A549 (cell line): ENCODE measurements at regions not wholly inside any gene's neighbourhood (a gene's known extent, or its start where the extent isn't known, plus 50 kb on each side); places are given as distances from the start of the nearest gene placed in this dataset.

Experiments used
- ATAC-seq, 2 experiments: fragments of 200-7000 bp in 1 of 2; fragments of >200 bp in 1 of 2; cut with Nextera tagmentation in 1 of 2; cut with Tn5 transposase in 1 of 2; 3 replicates each; pipeline versions ENCODE4 v1.8.0 to v1.9.1; 2018 to 2020; ENCODE audit warnings: mild to moderate bottlenecking in 1 of 2, moderate library complexity in 1 of 2
- CTCF ChIA-PET: fragments of 300-600 bp; sonication (Branson Sonifier 250); formaldehyde crosslinking; extraction: SDS; loops from one replicate; lab custom pipeline; 2021; ENCODE audit warnings: antibody characterized with exemption, inconsistent platforms; lab: Yijun Ruan, JAX
- POLR2A ChIA-PET: fragments of 350-600 bp; formaldehyde crosslinking; extraction: SDS; loops from one replicate; lab custom pipeline; 2021; ENCODE audit warnings: antibody characterized with exemption, inconsistent platforms; lab: Yijun Ruan, JAX
- DNase-seq, 2 experiments: peaks; one replicate each; pipeline versions ENCODE4 v3.0.0 to v3.0.0-alpha.2; 2011 to 2016; ENCODE audit warnings: low read depth in 1 of 2, low spot score in 1 of 2
- FAIRE-seq: peaks from 2 replicates; lab custom pipeline; 2011; peaks lifted over from hg19 to GRCh38; lab: Jason Lieb, UNC
- H3K27ac ChIP-seq, 2 experiments: fragments of >200 bp; sonication (Bioruptor Twin); formaldehyde crosslinking; 3 replicates each; pipeline ENCODE4 v1.5.1; 2016 to 2017
- H3K4me1 ChIP-seq: fragments of >200 bp; sonication (Bioruptor Twin); formaldehyde crosslinking; 3 replicates; pipeline ENCODE4 v1.6.1; 2016
- H3K4me2 ChIP-seq: fragments of >200 bp; sonication (Bioruptor Twin); formaldehyde crosslinking; 3 replicates; pipeline ENCODE4 v1.6.1; 2016
- H3K4me3 ChIP-seq: fragments of >200 bp; sonication (Bioruptor Twin); formaldehyde crosslinking; 3 replicates; pipeline ENCODE4 v1.5.1; 2016
- H3K9me3 ChIP-seq: fragments of >200 bp; sonication (Bioruptor Twin); formaldehyde crosslinking; 3 replicates; pipeline ENCODE4 v1.6.1; 2016
- ATOH8 ChIP-seq: fragments of 250-450 bp; sonication (Bioruptor Pico); IDR thresholded peaks from 2 replicates; pipeline ENCODE4 v1.5.0; 2020; ENCODE audit warnings: low read depth, mild to moderate bottlenecking, moderate library complexity
- CBX8 ChIP-seq: fragments of 200-600 bp; sonication (generic); IDR thresholded peaks from 2 replicates; pipeline ENCODE4 v1.6.1; 2016
- EHF ChIP-seq: fragments of 250-450 bp; sonication (Bioruptor Pico); IDR thresholded peaks from 2 replicates; pipeline ENCODE4 v1.5.0; 2020; ENCODE audit warnings: mild to moderate bottlenecking
- ESRRA ChIP-seq: fragments of 150-350 bp; IDR thresholded peaks from 2 replicates; pipeline ENCODE4 v1.6.1; 2014; ENCODE audit warnings: mild to moderate bottlenecking, low read length, borderline replicate concordance
- FOXS1 ChIP-seq: fragments of 250-450 bp; sonication (Bioruptor Pico); IDR thresholded peaks from 2 replicates; pipeline ENCODE4 v1.5.0; 2020; ENCODE audit warnings: mild to moderate bottlenecking, moderate library complexity
- HMGXB4 ChIP-seq: fragments of 250-450 bp; sonication (Bioruptor Pico); IDR thresholded peaks from 2 replicates; pipeline ENCODE4 v1.5.0; 2021; ENCODE audit warnings: mild to moderate bottlenecking, moderate library complexity, borderline replicate concordance
- HOXA7 ChIP-seq: fragments of 250-450 bp; sonication (Bioruptor Pico); IDR thresholded peaks from 2 replicates; pipeline ENCODE4 v1.5.0; 2020; ENCODE audit warnings: mild to moderate bottlenecking, moderate library complexity
- HOXB13 ChIP-seq: fragments of 250-450 bp; sonication (Bioruptor Pico); IDR thresholded peaks from 2 replicates; pipeline ENCODE4 v1.5.0; 2020; ENCODE audit warnings: low read depth, mild to moderate bottlenecking, moderate library complexity
- JUN ChIP-seq, 2 experiments: fragments of >200 bp; sonication (Bioruptor Twin); formaldehyde crosslinking; IDR thresholded peaks; 2 replicates in 1 of 2; 3 replicates in 1 of 2; pipeline ENCODE4 v1.6.1; 2016 to 2017
- MAFK ChIP-seq: fragments of 450-650 bp; IDR thresholded peaks from 2 replicates; pipeline ENCODE4 v1.6.1; 2014; ENCODE audit not compliant: partially characterized antibody
- MAZ ChIP-seq: fragments of 150-350 bp; IDR thresholded peaks from 2 replicates; pipeline ENCODE4 v1.6.1; 2014; ENCODE audit warnings: antibody characterized with exemption, low read depth, low read length, borderline replicate concordance
- PHF8 ChIP-seq: fragments of 200-600 bp; sonication (generic); IDR thresholded peaks from 2 replicates; pipeline ENCODE4 v1.6.1; 2016; ENCODE audit warnings: low read depth, mild to moderate bottlenecking, antibody characterized with exemption, moderate library complexity, borderline replicate concordance
- POLR2A ChIP-seq: IDR thresholded peaks from 2 replicates; pipeline ENCODE4 v1.6.1; 2012; ENCODE audit warnings: mild to moderate bottlenecking, low read length
- POLR2AphosphoS2 ChIP-seq: conservative IDR thresholded peaks from 2 replicates; pipeline ENCODE4 v1.6.1; 2012; ENCODE audit warnings: low read length, improper control_type of control experiment, inconsistent platforms
- RCOR1 ChIP-seq: fragments of 150-350 bp; IDR thresholded peaks from 2 replicates; pipeline ENCODE4 v1.6.1; 2014; ENCODE audit warnings: antibody characterized with exemption, low read length, low read depth
- TP53 ChIP-seq: fragments of 250-450 bp; sonication (Bioruptor Pico); IDR thresholded peaks from 2 replicates; pipeline ENCODE4 v1.5.0; 2021; ENCODE audit warnings: mild to moderate bottlenecking, moderate library complexity
- ZFP36 ChIP-seq: fragments of 450-650 bp; IDR thresholded peaks from 2 replicates; pipeline ENCODE4 v1.6.1; 2014; ENCODE audit warnings: borderline replicate concordance; ENCODE audit not compliant: partially characterized antibody
- ZNF302 ChIP-seq: fragments of 250-450 bp; sonication (Bioruptor Pico); IDR thresholded peaks from 2 replicates; pipeline ENCODE4 v1.9.0; 2021; ENCODE audit warnings: inconsistent platforms, mild to moderate bottlenecking, moderate library complexity
- WGBS: methylation state at CpG from one replicate; pipeline ENCODE4 v1.1.6; 2017; ENCODE audit errors: missing lambda C conversion rate; 5-methylcytosine and 5-hydroxymethylcytosine counted together
- TF ChIP-seq, protein P1 (sequence below): fragments of 450-650 bp; IDR thresholded peaks from 2 replicates; pipeline ENCODE4 v1.6.1; 2014; ENCODE audit warnings: antibody characterized with exemption
- TF ChIP-seq, protein P2 (sequence below): IDR thresholded peaks from 2 replicates; pipeline ENCODE4 v1.6.1; 2012
- TF ChIP-seq, protein P3 (sequence below): fragments of >200 bp; sonication (Bioruptor Twin); formaldehyde crosslinking; IDR thresholded peaks from 2 replicates; pipeline ENCODE4 v1.6.1; 2016

GRCh38 chr2:152858594-152859265, 140.3 kb downstream of the ARL6IP6 start:
- no peak overlapping the region for H3K4me3 ChIP-seq
- POLR2A ChIA-PET: no interaction called here
- H3K4me2 ChIP-seq: no peak overlapping the region
- 12% methylated on average over 3 of the region's 3 CpGs for WGBS
- DNase-seq (no peak), FAIRE-seq (no peak), ATAC-seq (no peak)
- peaks cover 8% of the 10 kb centered on the region; the same call in 2 of the 3 replicates for H3K9me3 ChIP-seq
- TF ChIP-seq, protein P1, sequence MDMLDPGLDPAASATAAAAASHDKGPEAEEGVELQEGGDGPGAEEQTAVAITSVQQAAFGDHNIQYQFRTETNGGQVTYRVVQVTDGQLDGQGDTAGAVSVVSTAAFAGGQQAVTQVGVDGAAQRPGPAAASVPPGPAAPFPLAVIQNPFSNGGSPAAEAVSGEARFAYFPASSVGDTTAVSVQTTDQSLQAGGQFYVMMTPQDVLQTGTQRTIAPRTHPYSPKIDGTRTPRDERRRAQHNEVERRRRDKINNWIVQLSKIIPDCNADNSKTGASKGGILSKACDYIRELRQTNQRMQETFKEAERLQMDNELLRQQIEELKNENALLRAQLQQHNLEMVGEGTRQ: no peak
- no peak for TF ChIP-seq POLR2AphosphoS2
- no peak for TF ChIP-seq TP53
- TF ChIP-seq EHF (CRISPR knock-in tag): no peak
- no peak for TF ChIP-seq MAFK
- CTCF ChIA-PET: no interaction called here
- no peaks in the 10 kb centered on the region for H3K4me1 ChIP-seq
- H3K27ac ChIP-seq: no peak overlapping the region

DNA sequence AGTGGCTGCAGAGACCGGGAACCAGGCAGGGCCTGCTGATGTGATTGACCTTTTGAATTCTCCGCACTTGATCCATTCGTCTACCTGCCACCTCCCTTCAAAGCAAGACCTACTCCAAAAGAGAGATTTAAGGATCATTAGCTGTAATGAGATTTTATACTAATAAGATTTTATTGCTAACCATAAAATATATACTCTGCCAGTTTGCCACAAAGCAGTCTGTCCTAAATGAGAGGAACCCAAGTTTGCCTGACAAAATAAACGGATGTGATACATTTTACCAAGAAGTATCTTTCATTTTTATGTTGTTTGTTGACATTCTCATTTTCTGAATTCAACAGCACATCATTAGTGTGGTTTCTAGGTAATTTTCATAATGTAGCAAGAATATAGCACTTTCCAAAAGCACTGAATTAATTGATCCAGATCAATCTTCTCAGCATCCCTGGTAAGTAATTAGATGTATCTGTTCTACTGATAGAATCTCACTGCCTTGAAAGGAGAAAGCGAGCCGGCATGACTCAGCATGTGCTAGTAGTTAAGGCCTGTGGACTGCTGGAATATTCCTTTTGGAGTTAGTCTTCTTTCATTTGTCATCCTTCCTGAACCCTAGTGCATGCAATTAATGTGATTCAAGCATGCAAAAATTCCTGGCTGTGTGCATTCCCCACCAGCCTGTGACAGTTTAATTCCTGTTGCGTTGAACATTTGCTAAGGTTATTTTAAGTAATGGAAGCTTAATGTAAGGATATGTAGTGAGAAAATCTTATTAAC, 128.5 kb downstream of the ARL6IP6 start:
- Histone ChIP-seq H3K9me3 (no peaks in the 10 kb centered on the region), H3K4me3 (no peak overlapping the region), H3K27ac (no peak overlapping the region), H3K4me1 (no peaks in the 10 kb centered on the region), H3K4me2 (no peak overlapping the region)
- DNase-seq (peak in 1 of 2 experiments; percentile 11), FAIRE-seq (no peak), ATAC-seq (no peak)
- POLR2A ChIA-PET: interaction anchor here (0.5 kb wide), 1 partner anchor 77 kb away, joined by 3 read pairs; no protein-coding TSS in a partner anchor
- TF ChIP-seq CBX8 (no peak), MAFK (peak; percentile 34)
- WGBS: 75% methylated on average over 7 of the region's 7 CpGs
- CTCF ChIA-PET: no interaction called here

- H3K9me3 ChIP-seq: no peaks in the 10 kb centered on the region
- DNase-seq (no peak), FAIRE-seq (no peak), ATAC-seq (no peak)
- CTCF ChIA-PET: no interaction called here
- TF ChIP-seq HOXA7 (no peak), TP53 (no peak), ATOH8 (CRISPR knock-in tag) (no peak), ESRRA (no peak), FOXS1 (CRISPR knock-in tag) (no peak), HOXB13 (CRISPR knock-in tag) (no peak), MAZ (no peak), ZNF302 (CRISPR knock-in tag) (no peak), PHF8 (no peak), RCOR1 (no peak), HMGXB4 (no peak), POLR2A (no peak), ZFP36 (no peak), JUN (IDR thresholded peaks at IDR 0.05) (no peak)
- TF ChIP-seq, protein P2, sequence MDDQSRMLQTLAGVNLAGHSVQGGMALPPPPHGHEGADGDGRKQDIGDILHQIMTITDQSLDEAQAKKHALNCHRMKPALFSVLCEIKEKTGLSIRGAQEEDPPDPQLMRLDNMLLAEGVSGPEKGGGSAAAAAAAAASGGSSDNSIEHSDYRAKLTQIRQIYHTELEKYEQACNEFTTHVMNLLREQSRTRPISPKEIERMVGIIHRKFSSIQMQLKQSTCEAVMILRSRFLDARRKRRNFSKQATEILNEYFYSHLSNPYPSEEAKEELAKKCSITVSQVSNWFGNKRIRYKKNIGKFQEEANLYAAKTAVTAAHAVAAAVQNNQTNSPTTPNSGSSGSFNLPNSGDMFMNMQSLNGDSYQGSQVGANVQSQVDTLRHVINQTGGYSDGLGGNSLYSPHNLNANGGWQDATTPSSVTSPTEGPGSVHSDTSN: no peak
- TF ChIP-seq, protein P3, sequence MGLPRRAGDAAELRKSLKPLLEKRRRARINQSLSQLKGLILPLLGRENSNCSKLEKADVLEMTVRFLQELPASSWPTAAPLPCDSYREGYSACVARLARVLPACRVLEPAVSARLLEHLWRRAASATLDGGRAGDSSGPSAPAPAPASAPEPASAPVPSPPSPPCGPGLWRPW: no peak
- no peak overlapping the region for H3K4me3 ChIP-seq
- H3K4me2 ChIP-seq: no peak overlapping the region
- no peak overlapping the region for H3K27ac ChIP-seq
- H3K4me1 ChIP-seq: no peaks in the 10 kb centered on the region
- 54% methylated on average over 2 of the region's 2 CpGs for WGBS
- POLR2A ChIA-PET: no interaction called here
These were observed 117.3 kb downstream of the ARL6IP6 start for GRCh38 chr2:152835674-152836073.
